Fibroblast of lung (primary cell): ENCODE measurements at regions not wholly inside any gene's neighbourhood (a gene's known extent, or its start where the extent isn't known, plus 50 kb on each side); places are given as distances from the start of the nearest gene placed in this dataset.

Source experiments
- CTCF ChIP-seq, 2 donors: IDR thresholded peaks in 1 of 2; conservative IDR thresholded peaks in 1 of 2; 1 replicate in 1 of 2; 2 replicates in 1 of 2; pipeline ENCODE4 v1.5.1; 2011 to 2012; ENCODE audit warnings: low read length in 2 of 2, control low read depth in 1 of 2, inconsistent platforms in 1 of 2, low read depth in 1 of 2, mild to moderate bottlenecking in 1 of 2
- EZH2 ChIP-seq: IDR thresholded peaks from 2 replicates; pipeline ENCODE4 v1.5.1; 2012; ENCODE audit warnings: low read length, control low read depth, mild to moderate bottlenecking; ENCODE audit errors: missing control alignments

GRCh38 chr12:78802593-78802992 lies 62.0 kb upstream of the SYT1 start:
- TF ChIP-seq CTCF (conservative IDR thresholded peaks at IDR 0.05 in 1 of 2, IDR thresholded peaks at IDR 0.05 in 1 of 2; ENCODE audit: low read depth in 1 of 2, low read length in 2 of 2) = no peak
- no peak for TF ChIP-seq EZH2
